Mesenchymal stem cell (in vitro differentiated cells and primary cell): ENCODE measurements at regions not wholly inside any gene's neighbourhood (a gene's known extent, or its start where the extent isn't known, plus 50 kb on each side); places are given as distances from the start of the nearest gene placed in this dataset.

Source experiments
- DNase-seq: peaks from one replicate; pipeline ENCODE4 v3.0.0-alpha.2; 2013
- H2AFZ ChIP-seq: one replicate; pipeline ENCODE4 v1.6.1; 2013; ENCODE audit warnings: low read depth, mild to moderate bottlenecking, control low read depth, inconsistent platforms, low read length, moderate library complexity
- H2AK5ac ChIP-seq: 2 replicates; pipeline ENCODE4 v1.6.1; 2013; ENCODE audit warnings: low read length, moderate library complexity, mild to moderate bottlenecking, inconsistent platforms; ENCODE audit not compliant: severe bottlenecking
- H2BK120ac ChIP-seq: one replicate; pipeline ENCODE4 v1.6.1; 2013; ENCODE audit warnings: low read depth, mild to moderate bottlenecking, inconsistent platforms, low read length, moderate library complexity
- H2BK12ac ChIP-seq, 2 experiments: one replicate each; pipeline ENCODE4 v1.6.1; 2013; ENCODE audit warnings: inconsistent platforms in 2 of 2, low read length in 2 of 2, mild to moderate bottlenecking in 2 of 2, moderate library complexity in 2 of 2, control low read depth in 1 of 2
- H2BK15ac ChIP-seq: one replicate; pipeline ENCODE4 v1.6.1; 2013; ENCODE audit warnings: mild to moderate bottlenecking, low read depth, inconsistent platforms; ENCODE audit not compliant: poor library complexity, severe bottlenecking
- H2BK5ac ChIP-seq: 2 replicates; pipeline ENCODE4 v1.6.1; 2013; ENCODE audit warnings: low read depth, mild to moderate bottlenecking, low read length, control low read depth, inconsistent platforms; ENCODE audit not compliant: poor library complexity, severe bottlenecking
- H3K14ac ChIP-seq, 2 experiments: one replicate each; pipeline ENCODE4 v1.6.1; 2013; ENCODE audit warnings: inconsistent platforms in 2 of 2, low read length in 2 of 2, control low read depth in 1 of 2, mild to moderate bottlenecking in 1 of 2, moderate library complexity in 1 of 2
- H3K18ac ChIP-seq, 2 experiments: one replicate each; pipeline ENCODE4 v1.6.1; 2013; ENCODE audit warnings: inconsistent platforms in 2 of 2, low read length in 2 of 2, control low read depth in 1 of 2, low read depth in 1 of 2, mild to moderate bottlenecking in 1 of 2
- H3K23ac ChIP-seq, 2 experiments: one replicate each; pipeline ENCODE4 v1.6.1; 2013; ENCODE audit warnings: inconsistent platforms in 2 of 2, low read length in 2 of 2, mild to moderate bottlenecking in 2 of 2, moderate library complexity in 2 of 2, control low read depth in 1 of 2
- H3K27ac ChIP-seq: 2 replicates; pipeline ENCODE4 v1.5.1; 2013; ENCODE audit warnings: mild to moderate bottlenecking, moderate library complexity, low read length, control low read depth, inconsistent platforms; ENCODE audit not compliant: poor library complexity, severe bottlenecking
- H3K27me3 ChIP-seq, 2 experiments: 2 replicates each; pipeline versions ENCODE4 v1.6.1 to v1.7.0; 2013; ENCODE audit warnings: low read length in 2 of 2, mild to moderate bottlenecking in 2 of 2, moderate library complexity in 2 of 2, control low read depth in 1 of 2, inconsistent platforms in 1 of 2; ENCODE audit not compliant: control insufficient read depth in 1 of 2, insufficient read depth in 1 of 2
- H3K36me3 ChIP-seq, 2 experiments: 2 replicates each; pipeline versions ENCODE4 v1.6.1 to v1.7.0; 2013; ENCODE audit warnings: low read length in 2 of 2, control low read depth in 1 of 2, inconsistent platforms in 1 of 2, low read depth in 1 of 2, mild to moderate bottlenecking in 1 of 2; ENCODE audit not compliant: insufficient read depth in 2 of 2, control insufficient read depth in 1 of 2
- H3K4ac ChIP-seq, 2 experiments: one replicate each; pipeline ENCODE4 v1.6.1; 2013; ENCODE audit warnings: inconsistent platforms in 2 of 2, low read length in 2 of 2, mild to moderate bottlenecking in 2 of 2, moderate library complexity in 2 of 2, control low read depth in 1 of 2, low read depth in 1 of 2
- H3K4me1 ChIP-seq: 2 replicates; pipeline ENCODE4 v1.6.1; 2013; ENCODE audit warnings: low read depth, low read length, control low read depth; ENCODE audit not compliant: control insufficient read depth, insufficient read depth
- H3K4me2 ChIP-seq: 2 replicates; pipeline ENCODE4 v1.6.1; 2013; ENCODE audit warnings: low read length, mild to moderate bottlenecking, inconsistent platforms; ENCODE audit not compliant: poor library complexity, severe bottlenecking
- H3K4me3 ChIP-seq, 2 experiments: 2 replicates each; pipeline versions ENCODE4 v1.5.1 to v1.7.0; 2013; ENCODE audit warnings: low read length in 2 of 2, mild to moderate bottlenecking in 2 of 2, control low read depth in 1 of 2, low read depth in 1 of 2; ENCODE audit not compliant: insufficient read depth in 1 of 2
- H3K79me1 ChIP-seq: replicated peaks from 2 replicates; pipeline ENCODE4 v1.6.1; 2013; ENCODE audit warnings: mild to moderate bottlenecking, control low read depth, low read length, inconsistent platforms; ENCODE audit not compliant: poor library complexity, severe bottlenecking
- H3K9ac ChIP-seq: 2 replicates; pipeline ENCODE4 v1.7.0; 2013; ENCODE audit warnings: mild to moderate bottlenecking, low read length, moderate library complexity
- H3K9me3 ChIP-seq: 2 replicates; pipeline ENCODE4 v1.7.0; 2013; ENCODE audit warnings: mild to moderate bottlenecking, low read length; ENCODE audit not compliant: control insufficient read depth
- H4K8ac ChIP-seq: one replicate; pipeline ENCODE4 v1.6.1; 2013; ENCODE audit warnings: inconsistent platforms, mild to moderate bottlenecking, low read length, moderate library complexity
- H4K91ac ChIP-seq: one replicate; pipeline ENCODE4 v1.6.1; 2013; ENCODE audit warnings: mild to moderate bottlenecking, low read length, inconsistent platforms
- whole genome bisulfite sequencing: methylation state at CpG from one replicate; pipeline ENCODE4 v1.1.7; 2013; ENCODE audit warnings: mixed read lengths; 5-methylcytosine and 5-hydroxymethylcytosine counted together

DNA sequence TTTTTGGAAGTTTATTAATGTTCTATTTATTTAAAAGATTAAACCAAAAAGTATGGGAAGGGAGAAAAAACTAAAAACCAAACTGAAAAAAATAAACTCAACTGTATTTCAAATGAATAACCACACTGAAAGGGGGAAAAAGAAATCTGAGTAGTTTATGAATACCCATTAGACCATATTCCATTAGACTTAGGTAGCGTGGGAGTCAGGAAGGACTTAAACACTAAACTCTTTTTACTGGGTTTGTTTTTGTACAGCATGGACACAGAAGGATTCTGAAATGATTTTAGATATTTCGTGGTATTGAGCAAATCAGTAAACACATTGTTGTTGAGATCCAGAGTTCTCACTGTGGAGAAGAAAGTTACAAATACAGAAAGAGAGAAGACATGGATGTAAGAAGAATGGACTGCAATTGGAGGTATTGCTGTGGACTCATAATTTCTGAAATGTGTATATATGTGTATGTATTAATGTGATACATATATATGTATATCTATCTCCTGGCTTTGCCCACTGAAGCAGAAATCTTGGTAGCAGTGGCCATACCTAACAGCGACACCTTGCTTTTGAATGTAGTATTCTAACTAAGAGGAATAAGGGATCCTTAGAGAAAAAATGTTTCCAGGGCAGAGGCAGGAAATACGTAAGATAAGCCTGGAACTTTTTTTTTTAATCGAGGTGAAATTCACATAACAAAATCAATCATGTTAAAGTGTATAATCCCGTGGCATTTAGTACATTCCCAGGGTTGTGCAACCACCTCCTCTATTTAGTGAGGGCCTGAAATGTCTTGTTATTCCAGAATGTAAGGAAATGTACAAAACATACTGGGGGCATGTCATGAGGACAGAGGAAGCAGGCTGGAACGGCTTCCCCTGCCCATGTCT is 228.8 kb downstream of the SMARCA2 start:
- Histone ChIP-seq H3K23ac (no peak overlapping the region), H2BK120ac (no peak overlapping the region), H3K36me3 (no peaks in the 10 kb centered on the region), H3K9ac (no peak overlapping the region), H3K27me3 (peaks cover 0 to 5% of the 10 kb centered on the region in 2 experiments), H3K14ac (no peak overlapping the region), H3K4me1 (peaks cover 7% of the 10 kb centered on the region), H3K79me1 (no peaks in the 10 kb centered on the region), H2BK15ac (no peak overlapping the region), H4K91ac (no peak overlapping the region), H2AK5ac (no peak overlapping the region), H3K4me3 (no peak overlapping the region), H3K4ac (no peak overlapping the region), H3K27ac (no peak overlapping the region), H2BK12ac (no peak overlapping the region), H2AFZ (no peak overlapping the region), H3K9me3 (peaks cover 6% of the 10 kb centered on the region), H3K18ac (no peak overlapping the region), H3K4me2 (no peak overlapping the region), H4K8ac (no peak overlapping the region), H2BK5ac (no peak overlapping the region)
- no peak for DNase-seq
- WGBS = 74% methylated on average over 4 of the region's 7 CpGs

DNA sequence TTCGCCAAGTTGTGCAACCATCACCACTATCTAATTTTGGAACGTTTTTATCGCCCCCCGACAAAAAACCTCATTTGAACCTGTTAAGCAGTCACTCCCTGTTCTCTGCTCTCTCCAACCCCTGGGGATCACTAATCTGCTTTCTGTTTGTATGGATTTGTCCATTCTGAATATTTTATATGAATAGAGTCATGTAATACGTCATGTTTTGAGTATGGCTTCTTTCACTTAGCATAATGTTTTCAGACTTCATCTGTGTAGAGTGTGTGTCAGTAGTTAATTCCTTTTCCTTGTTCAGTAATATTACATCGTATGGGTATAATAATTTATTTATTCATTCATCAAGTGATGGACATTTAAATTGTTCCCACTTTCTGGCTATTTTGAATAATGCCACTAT is 232.2 kb downstream of the SMARCA2 start:
- H3K27me3 ChIP-seq = peaks cover 0 to 5% of the 10 kb centered on the region in 2 experiments
- no peak overlapping the region for H3K18ac ChIP-seq
- no peak overlapping the region for H3K14ac ChIP-seq
- H3K23ac ChIP-seq = no peak overlapping the region
- H3K79me1 ChIP-seq = no peaks in the 10 kb centered on the region
- 84% methylated on average over 5 of the region's 6 CpGs for WGBS
- no peak overlapping the region for H2BK12ac ChIP-seq
- H3K36me3 ChIP-seq = no peaks in the 10 kb centered on the region
- H4K8ac ChIP-seq = no peak overlapping the region
- H3K4me1 ChIP-seq = peaks cover 4% of the 10 kb centered on the region
- DNase-seq = no peak
- no peak overlapping the region for H2AFZ ChIP-seq
- no peak overlapping the region for H4K91ac ChIP-seq
- no peak overlapping the region for H2BK5ac ChIP-seq
- no peak overlapping the region for H3K9ac ChIP-seq
- H3K4me2 ChIP-seq = no peak overlapping the region
- no peak overlapping the region for H2BK15ac ChIP-seq
- no peak overlapping the region for H2BK120ac ChIP-seq
- no peak overlapping the region for H2AK5ac ChIP-seq
- no peak overlapping the region for H3K4ac ChIP-seq
- H3K27ac ChIP-seq = no peak overlapping the region
- no peak overlapping the region for H3K4me3 ChIP-seq
- H3K9me3 ChIP-seq = peaks cover 6% of the 10 kb centered on the region

DNA sequence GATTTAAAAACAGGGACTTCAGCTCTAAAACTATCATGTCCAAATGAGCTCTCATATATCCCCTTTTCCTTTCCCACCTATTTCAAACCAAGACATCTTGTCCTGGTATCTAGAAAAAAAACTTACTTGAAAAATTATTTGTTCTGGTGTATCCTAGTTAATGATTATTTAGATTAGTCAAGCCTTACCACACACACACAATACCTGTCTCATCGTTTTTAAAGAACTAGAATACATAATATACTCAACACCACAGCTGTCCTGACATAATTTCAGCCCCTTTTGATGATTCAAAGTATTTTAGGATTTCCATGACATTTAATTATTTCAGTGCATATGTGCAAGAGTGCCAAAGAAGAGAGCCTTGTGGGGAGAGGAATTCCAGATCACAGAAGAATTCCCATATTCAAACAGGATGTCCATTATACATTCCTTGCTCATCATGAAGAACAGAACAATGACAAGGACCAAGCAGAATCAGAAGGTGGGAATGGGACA is 233.7 kb downstream of the SMARCA2 start:
- Histone ChIP-seq H2BK15ac (no peak overlapping the region), H3K14ac (no peak overlapping the region), H2AK5ac (no peak overlapping the region), H3K27me3 (no peaks in the 10 kb centered on the region), H3K36me3 (no peaks in the 10 kb centered on the region), H3K79me1 (no peaks in the 10 kb centered on the region), H3K4me1 (peaks cover 2% of the 10 kb centered on the region), H3K4me3 (no peak overlapping the region), H3K4ac (no peak overlapping the region), H3K9ac (no peak overlapping the region), H3K18ac (no peak overlapping the region), H3K23ac (no peak overlapping the region), H3K9me3 (peaks cover 6% of the 10 kb centered on the region), H2BK120ac (no peak overlapping the region), H3K4me2 (no peak overlapping the region), H4K91ac (no peak overlapping the region), H2BK12ac (no peak overlapping the region), H2BK5ac (no peak overlapping the region), H2AFZ (no peak overlapping the region), H3K27ac (no peak overlapping the region), H4K8ac (no peak overlapping the region)
- 56% methylated on average over 1 of the region's 1 CpG for WGBS
- no peak for DNase-seq

DNA sequence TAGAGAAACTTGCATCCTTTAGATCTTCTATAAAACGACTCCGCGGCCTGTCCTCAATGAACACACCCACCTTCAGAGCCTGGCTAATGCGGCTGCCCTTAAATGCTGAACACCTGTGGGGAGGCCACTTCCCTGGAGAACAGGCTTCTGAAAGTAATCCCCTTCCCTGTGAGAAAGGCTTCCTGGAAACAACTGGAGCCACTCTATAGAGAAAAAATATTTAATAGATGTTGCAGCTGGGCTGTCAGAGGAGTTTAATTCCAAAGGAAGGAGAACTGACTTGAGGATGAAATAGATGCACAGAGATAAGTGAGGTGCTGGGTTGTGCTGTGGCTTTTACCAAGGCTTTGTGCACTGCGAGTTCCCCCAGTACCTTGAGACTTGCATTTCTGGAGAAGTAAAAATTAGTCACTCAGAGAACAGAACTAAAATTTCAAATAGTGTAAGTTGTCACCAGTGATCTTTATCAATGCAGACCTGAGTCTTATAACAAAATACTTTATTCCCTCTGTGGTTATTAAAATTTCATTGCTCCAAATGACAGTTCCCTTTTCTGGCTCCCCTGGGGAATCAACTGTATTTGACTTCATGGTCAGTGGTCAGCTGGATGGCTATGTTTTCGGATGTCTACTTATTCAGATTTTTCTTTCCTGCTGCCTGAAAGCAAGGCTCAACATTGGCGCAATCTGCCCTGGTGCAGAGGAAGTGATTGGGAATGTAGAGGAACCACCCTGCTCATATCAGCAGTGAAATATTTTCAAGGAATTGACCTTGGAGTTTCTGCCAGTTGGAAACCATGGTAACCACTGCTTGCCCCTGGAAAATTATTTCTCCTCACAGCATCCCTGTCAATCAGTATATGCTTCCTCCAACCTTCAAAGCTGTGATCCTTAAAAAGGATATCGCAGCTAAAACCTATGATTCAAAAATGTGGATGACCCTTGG is 238.8 kb downstream of the SMARCA2 start:
- DNase-seq = no peak
- H3K27ac ChIP-seq = no peak overlapping the region
- H2BK5ac ChIP-seq = no peak overlapping the region
- H3K79me1 ChIP-seq = no peaks in the 10 kb centered on the region
- H3K36me3 ChIP-seq = no peaks in the 10 kb centered on the region
- no peak overlapping the region for H2BK15ac ChIP-seq
- WGBS = 88% methylated on average over 7 of the region's 8 CpGs
- no peak overlapping the region for H3K4me2 ChIP-seq
- no peak overlapping the region for H2AK5ac ChIP-seq
- H3K23ac ChIP-seq = peak overlapping the region in 1 of 2 experiments; percentile 31
- peaks cover 2% of the 10 kb centered on the region for H3K4me1 ChIP-seq
- H2BK12ac ChIP-seq = no peak overlapping the region
- H3K9ac ChIP-seq = no peak overlapping the region
- no peak overlapping the region for H2BK120ac ChIP-seq
- H3K9me3 ChIP-seq = no peaks in the 10 kb centered on the region
- no peak overlapping the region for H3K4me3 ChIP-seq
- no peak overlapping the region for H3K18ac ChIP-seq
- H2AFZ ChIP-seq = no peak overlapping the region
- no peak overlapping the region for H4K91ac ChIP-seq
- no peak overlapping the region for H3K14ac ChIP-seq
- H3K27me3 ChIP-seq = peaks cover 0 to 3% of the 10 kb centered on the region in 2 experiments
- no peak overlapping the region for H3K4ac ChIP-seq
- H4K8ac ChIP-seq = no peak overlapping the region
